HFFc6 (cell line): ENCODE measurements at regions not wholly inside any gene's neighbourhood (a gene's known extent, or its start where the extent isn't known, plus 50 kb on each side); places are given as distances from the start of the nearest gene placed in this dataset.

Experiments
- DNase-seq: peaks from one replicate; pipeline ENCODE4 v3.0.0-alpha.2; 2018
- H3K27ac Mint-ChIP-seq: 2 replicates; pipeline ENCODE4 v1.8.0; 2020; ENCODE audit warnings: mild to moderate bottlenecking, mixed read lengths
- H3K27me3 Mint-ChIP-seq: 2 replicates; pipeline ENCODE4 v1.8.0; 2021; ENCODE audit warnings: mild to moderate bottlenecking, moderate library complexity, mixed read lengths; ENCODE audit not compliant: insufficient read depth
- H3K36me3 Mint-ChIP-seq: 2 replicates; pipeline ENCODE4 v1.8.0; 2021; ENCODE audit warnings: low read depth, mixed read lengths
- H3K4me1 Mint-ChIP-seq: 2 replicates; pipeline ENCODE4 v1.8.0; 2020; ENCODE audit warnings: low read depth, mixed read lengths
- H3K4me3 Mint-ChIP-seq: 2 replicates; pipeline ENCODE4 v1.8.0; 2020; ENCODE audit warnings: mild to moderate bottlenecking, moderate library complexity, mixed read lengths
- H3K9me3 Mint-ChIP-seq: 2 replicates; pipeline ENCODE4 v1.8.0; 2020; ENCODE audit warnings: mild to moderate bottlenecking, mixed read lengths
- CTCF ChIP-seq: fragments of 200-600 bp; sonication (generic); IDR thresholded peaks from 2 replicates; pipeline ENCODE4 v1.5.0; 2021; ENCODE audit warnings: antibody characterized with exemption, mild to moderate bottlenecking

GRCh38 chr18:79614211-79614955 lies 65.2 kb upstream of the CTDP1 start:
- no peak for TF ChIP-seq CTCF
- Mint-ChIP-seq H3K27me3 (no peaks in the 10 kb centered on the region; the same call in 1 of the 2 replicates), H3K36me3 (no peaks in the 10 kb centered on the region), H3K4me3 (no peak overlapping the region), H3K9me3 (peaks cover 4% of the 10 kb centered on the region; the same call in 1 of the 2 replicates), H3K4me1 (no peaks in the 10 kb centered on the region), H3K27ac (no peak overlapping the region)
- DNase-seq = no peak

- Mint-ChIP-seq H3K4me1 (no peaks in the 10 kb centered on the region), H3K27me3 (no peaks in the 10 kb centered on the region; the same call in 1 of the 2 replicates), H3K27ac (no peak overlapping the region), H3K9me3 (peaks cover 4% of the 10 kb centered on the region; the same call in 1 of the 2 replicates), H3K4me3 (no peak overlapping the region), H3K36me3 (no peaks in the 10 kb centered on the region)
- no peak for TF ChIP-seq CTCF
- DNase-seq = no peak
These were observed 64.5 kb upstream of the CTDP1 start for GRCh38 chr18:79615091-79615490.

GRCh38 chr18:79615586-79615985 lies 64.0 kb upstream of the CTDP1 start:
- no peak overlapping the region for H3K27ac Mint-ChIP-seq
- TF ChIP-seq CTCF = no peak
- H3K4me3 Mint-ChIP-seq = no peak overlapping the region
- peaks cover 4% of the 10 kb centered on the region; the same call in 1 of the 2 replicates for H3K9me3 Mint-ChIP-seq
- H3K36me3 Mint-ChIP-seq = no peaks in the 10 kb centered on the region
- no peaks in the 10 kb centered on the region for H3K4me1 Mint-ChIP-seq
- H3K27me3 Mint-ChIP-seq = no peaks in the 10 kb centered on the region; the same call in 1 of the 2 replicates
- DNase-seq = no peak

- H3K9me3 Mint-ChIP-seq = peaks cover 4% of the 10 kb centered on the region; the same call in 1 of the 2 replicates
- TF ChIP-seq CTCF = no peak
- no peaks in the 10 kb centered on the region for H3K4me1 Mint-ChIP-seq
- DNase-seq = no peak
- H3K36me3 Mint-ChIP-seq = no peaks in the 10 kb centered on the region
- H3K27ac Mint-ChIP-seq = no peak overlapping the region
- no peaks in the 10 kb centered on the region; the same call in 1 of the 2 replicates for H3K27me3 Mint-ChIP-seq
- no peak overlapping the region for H3K4me3 Mint-ChIP-seq
These were observed 62.7 kb upstream of the CTDP1 start for GRCh38 chr18:79616651-79617510.

GRCh38 chr18:79617511-79618500 lies 61.8 kb upstream of the CTDP1 start:
- H3K4me1 Mint-ChIP-seq = no peaks in the 10 kb centered on the region
- no peak overlapping the region for H3K27ac Mint-ChIP-seq
- peaks cover 4% of the 10 kb centered on the region; the same call in 1 of the 2 replicates for H3K9me3 Mint-ChIP-seq
- H3K4me3 Mint-ChIP-seq = no peak overlapping the region
- H3K36me3 Mint-ChIP-seq = no peaks in the 10 kb centered on the region
- no peak for TF ChIP-seq CTCF
- no peaks in the 10 kb centered on the region; the same call in 1 of the 2 replicates for H3K27me3 Mint-ChIP-seq
- no peak for DNase-seq
